Nephron progenitor cell (in vitro differentiated cells): ENCODE measurements at regions not wholly inside any gene's neighbourhood (a gene's known extent, or its start where the extent isn't known, plus 50 kb on each side); places are given as distances from the start of the nearest gene placed in this dataset.
A peak's percentile ranks its signal among the peaks of the same experiment; 100 is the strongest.
"Not testable (repeated sequence)": the region's sequence is repeated elsewhere in the genome, so short reads cannot be mapped to it uniquely, and the experiment has no call there.

ENCODE experiments used
- DNase-seq: peaks from one replicate; pipeline ENCODE4 v3.0.0; 2021
- H3K27ac Mint-ChIP-seq: 2 replicates; pipeline ENCODE4 v1.8.0; 2021; ENCODE audit warnings: mild to moderate bottlenecking, moderate library complexity, mixed read lengths
- H3K27me3 Mint-ChIP-seq: 2 replicates; pipeline ENCODE4 v1.8.0; 2021; ENCODE audit warnings: mild to moderate bottlenecking, low read depth, mixed read lengths; ENCODE audit not compliant: poor library complexity
- H3K36me3 Mint-ChIP-seq: 2 replicates; pipeline ENCODE4 v1.8.0; 2021; ENCODE audit warnings: low read depth, mixed read lengths
- H3K4me1 Mint-ChIP-seq: 2 replicates; pipeline ENCODE4 v1.8.0; 2021; ENCODE audit warnings: mixed read lengths
- H3K4me3 Mint-ChIP-seq: 2 replicates; pipeline ENCODE4 v1.8.0; 2021; ENCODE audit warnings: mild to moderate bottlenecking, moderate library complexity, mixed read lengths
- H3K9me3 Mint-ChIP-seq: 2 replicates; pipeline ENCODE4 v1.8.0; 2021; ENCODE audit warnings: mild to moderate bottlenecking, moderate library complexity, mixed read lengths

- H3K36me3 Mint-ChIP-seq = peaks cover 25% of the 10 kb centered on the region
- not testable (repeated sequence) for H3K9me3 Mint-ChIP-seq, H3K4me3 Mint-ChIP-seq, H3K27me3 Mint-ChIP-seq, H3K4me1 Mint-ChIP-seq, DNase-seq, H3K27ac Mint-ChIP-seq
Observed at GRCh38 chr15:30688684-30689083, 62.8 kb downstream of the ARHGAP11B start.

GRCh38 chr15:30690153-30690552 is 64.2 kb downstream of the ARHGAP11B start:
- not testable (repeated sequence) for H3K27me3 Mint-ChIP-seq, H3K27ac Mint-ChIP-seq, DNase-seq, H3K9me3 Mint-ChIP-seq, H3K4me1 Mint-ChIP-seq, H3K4me3 Mint-ChIP-seq
- peaks cover 25% of the 10 kb centered on the region for H3K36me3 Mint-ChIP-seq

GRCh38 chr15:30695811-30696210 is 69.9 kb downstream of the ARHGAP11B start:
- H3K27ac Mint-ChIP-seq, H3K27me3 Mint-ChIP-seq, H3K4me3 Mint-ChIP-seq, H3K4me1 Mint-ChIP-seq, H3K9me3 Mint-ChIP-seq, DNase-seq: not testable (repeated sequence)
- H3K36me3 Mint-ChIP-seq = peaks cover 15% of the 10 kb centered on the region

GRCh38 chr15:30696439-30697314 is 70.7 kb downstream of the ARHGAP11B start:
- H3K9me3 Mint-ChIP-seq, H3K27me3 Mint-ChIP-seq, H3K4me1 Mint-ChIP-seq, DNase-seq, H3K4me3 Mint-ChIP-seq: not testable (repeated sequence)
- H3K27ac Mint-ChIP-seq = peak overlapping the region; percentile 92
- peaks cover 11% of the 10 kb centered on the region for H3K36me3 Mint-ChIP-seq

- not testable (repeated sequence) for H3K4me3 Mint-ChIP-seq, H3K27ac Mint-ChIP-seq, DNase-seq, H3K27me3 Mint-ChIP-seq, H3K9me3 Mint-ChIP-seq, H3K36me3 Mint-ChIP-seq, H3K4me1 Mint-ChIP-seq
Observed at GRCh38 chr15:30697315-30697685, 71.4 kb downstream of the ARHGAP11B start.

- not testable (repeated sequence) for H3K4me3 Mint-ChIP-seq, H3K27ac Mint-ChIP-seq, DNase-seq, H3K9me3 Mint-ChIP-seq, H3K36me3 Mint-ChIP-seq, H3K4me1 Mint-ChIP-seq, H3K27me3 Mint-ChIP-seq
Observed at GRCh38 chr15:30700006-30700597, 74.2 kb downstream of the ARHGAP11B start.

GRCh38 chr15:30707976-30708685 is 82.2 kb downstream of the ARHGAP11B start:
- not testable (repeated sequence) for DNase-seq, H3K9me3 Mint-ChIP-seq, H3K4me1 Mint-ChIP-seq, H3K27me3 Mint-ChIP-seq, H3K4me3 Mint-ChIP-seq, H3K36me3 Mint-ChIP-seq
- peak overlapping the region; percentile 61 for H3K27ac Mint-ChIP-seq

- not testable (repeated sequence) for H3K27me3 Mint-ChIP-seq, H3K9me3 Mint-ChIP-seq, H3K4me1 Mint-ChIP-seq, H3K4me3 Mint-ChIP-seq, H3K27ac Mint-ChIP-seq, H3K36me3 Mint-ChIP-seq, DNase-seq
Observed at GRCh38 chr15:30708809-30709208, 82.9 kb downstream of the ARHGAP11B start.

- H3K27me3 Mint-ChIP-seq, H3K4me3 Mint-ChIP-seq, H3K4me1 Mint-ChIP-seq, DNase-seq, H3K27ac Mint-ChIP-seq, H3K9me3 Mint-ChIP-seq: not testable (repeated sequence)
- peaks cover 29% of the 10 kb centered on the region for H3K36me3 Mint-ChIP-seq
Observed at GRCh38 chr15:30718038-30718643, 92.2 kb downstream of the ARHGAP11B start.

- not testable (repeated sequence) for H3K27ac Mint-ChIP-seq, H3K4me3 Mint-ChIP-seq, H3K9me3 Mint-ChIP-seq, H3K27me3 Mint-ChIP-seq, H3K4me1 Mint-ChIP-seq, DNase-seq
- H3K36me3 Mint-ChIP-seq = peaks cover 41% of the 10 kb centered on the region
Observed at GRCh38 chr15:30719363-30719762, 93.4 kb downstream of the ARHGAP11B start.

GRCh38 chr15:30720825-30721224 is 94.9 kb downstream of the ARHGAP11B start:
- DNase-seq, H3K27ac Mint-ChIP-seq, H3K4me1 Mint-ChIP-seq, H3K4me3 Mint-ChIP-seq, H3K9me3 Mint-ChIP-seq, H3K27me3 Mint-ChIP-seq: not testable (repeated sequence)
- peaks cover 56% of the 10 kb centered on the region for H3K36me3 Mint-ChIP-seq

- not testable (repeated sequence) for DNase-seq
Observed at GRCh38 chr15:30721529-30721928, 95.6 kb downstream of the ARHGAP11B start.

GRCh38 chr15:30723540-30724175 is 97.7 kb downstream of the ARHGAP11B start:
- not testable (repeated sequence) for H3K4me1 Mint-ChIP-seq, H3K9me3 Mint-ChIP-seq, H3K27ac Mint-ChIP-seq, H3K4me3 Mint-ChIP-seq, DNase-seq, H3K27me3 Mint-ChIP-seq
- peaks cover 66% of the 10 kb centered on the region for H3K36me3 Mint-ChIP-seq

More at GRCh38 chr15:30721529-30721928, 95.6 kb downstream of the ARHGAP11B start:
- peaks cover 63% of the 10 kb centered on the region for H3K36me3 Mint-ChIP-seq
- H3K4me1 Mint-ChIP-seq, H3K27ac Mint-ChIP-seq, H3K27me3 Mint-ChIP-seq, H3K4me3 Mint-ChIP-seq, H3K9me3 Mint-ChIP-seq: not testable (repeated sequence)
